Lower leg skin (tissue), 4 donors: ENCODE measurements at regions not wholly inside any gene's neighbourhood (a gene's known extent, or its start where the extent isn't known, plus 50 kb on each side); places are given as distances from the start of the nearest gene placed in this dataset.

Experiments
- DNase-seq, 2 donors: peaks; one replicate each; pipeline ENCODE4 v3.0.0-alpha.2; 2019; ENCODE audit warnings: low spot score in 2 of 2
- H3K4me3 ChIP-seq: fragments of 200-600 bp; sonication (generic); 2 replicates; pipeline ENCODE4 v1.5.1; 2017; ENCODE audit warnings: mild to moderate bottlenecking, low read depth; ENCODE audit not compliant: poor library complexity, severe bottlenecking
- POLR2A ChIP-seq, 2 donors: fragments of 450-650 bp; IDR thresholded peaks; one replicate each; pipeline ENCODE4 v1.6.1; 2016 to 2017; ENCODE audit warnings: antibody characterized with exemption in 2 of 2, mild to moderate bottlenecking in 1 of 2, moderate library complexity in 1 of 2
- WGBS, 2 donors: methylation state at CpG; one replicate each; pipeline ENCODE4 v1.1.5; 2018; 5-methylcytosine and 5-hydroxymethylcytosine counted together
- intact Hi-C: fragments of 100-400 bp; cut with DNase I; formaldehyde crosslinking; loops from one replicate; pipeline ENCODE4 v1.15.0; 2023; ENCODE audit warnings: low total_unique reads
- TF ChIP-seq, protein P1 (sequence below), 3 donors: fragments of 450-650 bp; IDR thresholded peaks; one replicate each; pipeline ENCODE4 v1.5.1; 2016; ENCODE audit warnings: antibody characterized with exemption in 3 of 3, mild to moderate bottlenecking in 3 of 3, moderate library complexity in 2 of 3

DNA sequence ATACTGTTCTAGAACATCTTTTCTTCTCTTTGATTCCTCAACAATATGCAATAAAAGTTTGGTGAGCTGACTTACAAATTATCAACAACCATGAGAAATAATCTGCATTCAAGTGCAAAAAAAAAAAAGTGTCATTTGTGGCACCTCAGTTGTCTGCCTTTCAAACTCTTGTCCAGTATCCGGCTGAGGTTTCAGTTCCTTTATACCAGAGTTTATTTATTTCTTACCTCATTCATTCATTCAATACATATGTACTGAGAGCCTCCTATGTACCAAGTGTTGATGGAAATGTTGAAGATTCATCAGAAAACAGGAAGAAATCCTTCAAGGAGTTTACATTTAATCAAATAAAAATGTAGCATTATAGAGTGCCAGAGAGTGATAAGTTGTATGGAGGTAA lies 484.1 kb downstream of the RMST start:
- no peak overlapping the region for H3K4me3 ChIP-seq
- intact Hi-C loops = no loop called here
- DNase-seq = no peak
- 83 to 90% methylated on average over 1 of the region's 1 CpG for WGBS, 2 donors
- TF ChIP-seq, protein P1, sequence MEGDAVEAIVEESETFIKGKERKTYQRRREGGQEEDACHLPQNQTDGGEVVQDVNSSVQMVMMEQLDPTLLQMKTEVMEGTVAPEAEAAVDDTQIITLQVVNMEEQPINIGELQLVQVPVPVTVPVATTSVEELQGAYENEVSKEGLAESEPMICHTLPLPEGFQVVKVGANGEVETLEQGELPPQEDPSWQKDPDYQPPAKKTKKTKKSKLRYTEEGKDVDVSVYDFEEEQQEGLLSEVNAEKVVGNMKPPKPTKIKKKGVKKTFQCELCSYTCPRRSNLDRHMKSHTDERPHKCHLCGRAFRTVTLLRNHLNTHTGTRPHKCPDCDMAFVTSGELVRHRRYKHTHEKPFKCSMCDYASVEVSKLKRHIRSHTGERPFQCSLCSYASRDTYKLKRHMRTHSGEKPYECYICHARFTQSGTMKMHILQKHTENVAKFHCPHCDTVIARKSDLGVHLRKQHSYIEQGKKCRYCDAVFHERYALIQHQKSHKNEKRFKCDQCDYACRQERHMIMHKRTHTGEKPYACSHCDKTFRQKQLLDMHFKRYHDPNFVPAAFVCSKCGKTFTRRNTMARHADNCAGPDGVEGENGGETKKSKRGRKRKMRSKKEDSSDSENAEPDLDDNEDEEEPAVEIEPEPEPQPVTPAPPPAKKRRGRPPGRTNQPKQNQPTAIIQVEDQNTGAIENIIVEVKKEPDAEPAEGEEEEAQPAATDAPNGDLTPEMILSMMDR (IDR thresholded peaks at IDR 0.05) = no peak
- no peak for TF ChIP-seq POLR2A (IDR thresholded peaks at IDR 0.05)

DNA sequence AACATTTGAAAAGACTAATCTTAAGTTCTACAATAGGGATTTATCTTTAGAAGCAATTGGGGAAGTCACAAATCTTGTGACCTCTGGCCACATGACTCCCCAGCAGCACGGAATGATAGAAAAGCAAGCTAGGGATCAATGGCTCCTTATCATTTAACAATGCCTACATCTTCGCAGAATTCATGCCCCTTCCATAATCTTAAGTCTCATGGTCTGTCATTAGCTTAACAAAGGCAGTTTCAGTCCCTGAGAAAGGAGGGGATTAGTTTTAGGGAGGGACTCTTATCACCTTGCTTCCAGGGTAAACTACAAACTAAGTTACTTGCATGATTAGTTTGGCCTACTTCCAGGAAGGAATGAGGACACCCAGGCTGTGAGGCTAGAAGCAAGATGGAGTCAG lies 486.0 kb downstream of the RMST start:
- no peak overlapping the region for H3K4me3 ChIP-seq
- no peak for DNase-seq
- 79 to 89% methylated on average over 2 of the region's 2 CpGs for WGBS, 2 donors
- intact Hi-C loops = no loop called here
- TF ChIP-seq, protein P1 (IDR thresholded peaks at IDR 0.05) = no peak
- TF ChIP-seq POLR2A (IDR thresholded peaks at IDR 0.05) = no peak

DNA sequence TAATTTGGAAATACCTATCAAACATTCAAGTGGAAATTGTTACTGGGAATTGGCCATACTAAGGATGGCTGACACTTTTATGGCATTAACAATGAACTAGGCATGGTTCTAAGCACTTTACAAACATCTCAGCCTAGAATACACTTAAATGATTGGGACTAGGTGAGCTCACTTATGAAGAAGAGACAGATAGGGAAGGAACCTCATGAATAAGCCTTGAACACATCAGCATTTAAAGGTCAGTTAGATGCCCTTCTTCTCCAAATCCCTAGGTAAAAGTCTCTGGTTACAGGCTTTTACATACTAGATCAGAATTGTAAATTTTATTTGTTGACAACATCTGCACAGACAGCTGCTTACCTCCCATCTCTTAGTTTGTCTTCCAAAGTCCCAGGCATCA lies 488.6 kb downstream of the RMST start:
- no peak overlapping the region for H3K4me3 ChIP-seq
- intact Hi-C loops = no loop called here
- no peak for DNase-seq
- TF ChIP-seq, protein P1 (IDR thresholded peaks at IDR 0.05) = no peak
- no peak for TF ChIP-seq POLR2A (IDR thresholded peaks at IDR 0.05)

DNA sequence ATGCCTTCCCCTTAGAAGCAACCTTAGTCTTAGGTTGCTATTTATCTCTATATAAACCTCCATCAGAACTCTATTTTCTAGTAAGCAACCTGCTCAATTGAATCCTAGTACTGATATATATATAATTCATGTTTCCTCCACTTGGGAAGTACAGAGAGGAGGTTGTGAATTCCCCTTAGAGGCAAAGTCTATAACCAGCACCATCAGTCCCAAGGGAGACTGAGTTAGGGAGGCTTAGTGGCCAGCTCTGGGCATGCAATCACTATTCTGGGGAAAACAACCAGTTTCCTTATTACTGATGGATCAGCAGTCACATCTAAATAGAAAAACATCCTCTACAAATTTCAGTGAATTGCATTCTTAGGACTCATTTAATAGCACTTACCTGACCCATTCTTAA lies 489.1 kb downstream of the RMST start:
- no peak for DNase-seq
- TF ChIP-seq, protein P1 (IDR thresholded peaks at IDR 0.05) = no peak
- no peak for TF ChIP-seq POLR2A (IDR thresholded peaks at IDR 0.05)
- intact Hi-C loops = no loop called here
- no peak overlapping the region for H3K4me3 ChIP-seq

DNA sequence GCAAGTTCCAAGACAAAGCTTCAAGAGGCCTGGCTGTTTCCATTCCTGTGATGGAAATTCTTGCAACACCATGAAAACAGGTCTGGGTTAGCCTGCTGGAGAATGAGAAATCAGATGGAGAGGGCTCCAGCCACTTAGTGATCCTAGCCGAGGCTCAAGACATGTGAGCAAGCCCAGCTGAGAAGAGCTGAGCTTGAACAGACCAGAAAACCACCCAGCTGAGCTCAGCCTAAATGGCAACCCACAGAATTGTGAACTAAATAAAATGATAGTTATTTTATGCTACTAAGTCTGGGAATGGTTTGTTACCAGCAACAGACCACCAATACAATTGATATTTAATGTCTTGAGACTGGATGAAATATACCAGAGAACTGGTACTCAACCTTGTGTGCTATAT lies 494.5 kb downstream of the RMST start:
- WGBS, 2 donors = 71 to 84% methylated on average over 1 of the region's 1 CpG
- intact Hi-C loops = no loop called here
- H3K4me3 ChIP-seq = no peak overlapping the region
- no peak for TF ChIP-seq POLR2A (IDR thresholded peaks at IDR 0.05)
- TF ChIP-seq, protein P1 (IDR thresholded peaks at IDR 0.05) = no peak
- no peak for DNase-seq

DNA sequence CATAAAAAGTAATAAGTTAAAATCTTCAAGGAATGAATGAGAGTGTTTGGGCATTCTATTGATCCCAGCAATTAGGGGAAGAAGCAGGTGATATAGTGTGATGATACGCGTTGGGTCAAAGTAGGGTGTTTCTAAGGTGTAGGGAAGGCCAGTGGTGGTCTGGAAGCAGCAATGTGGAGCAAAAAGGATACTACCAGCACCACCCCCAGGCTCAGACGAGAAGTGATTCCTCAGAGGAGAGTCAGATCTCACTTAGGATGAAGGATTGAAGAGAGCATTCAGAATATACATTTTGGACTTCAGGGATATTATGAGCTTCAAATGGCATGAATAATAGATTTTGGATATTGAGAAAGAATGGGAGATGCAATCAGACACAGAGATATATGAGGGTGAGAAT lies 497.6 kb downstream of the RMST start:
- 52 to 81% methylated on average over 3 of the region's 3 CpGs for WGBS, 2 donors
- no peak overlapping the region for H3K4me3 ChIP-seq
- TF ChIP-seq, protein P1 (IDR thresholded peaks at IDR 0.05) = no peak
- TF ChIP-seq POLR2A (IDR thresholded peaks at IDR 0.05) = no peak
- intact Hi-C loops = no loop called here
- no peak for DNase-seq
